GM21360 (cell line): ENCODE measurements at regions not wholly inside any gene's neighbourhood (a gene's known extent, or its start where the extent isn't known, plus 50 kb on each side); places are given as distances from the start of the nearest gene placed in this dataset.

Experiments
- ATAC-seq: cut with Tn5 transposase; IDR thresholded peaks from one replicate; pipeline ENCODE4 v1.9.1; 2021; ENCODE audit warnings: mild to moderate bottlenecking, moderate library complexity; ENCODE audit not compliant: unreplicated experiment

- no peak for ATAC-seq
These were observed 52.8 kb downstream of the FAM43A start for GRCh38 chr3:194738254-194739093.

GRCh38 chr3:194739498-194740284 is 54.0 kb downstream of the FAM43A start:
- no peak for ATAC-seq

- no peak for ATAC-seq
These were observed 55.3 kb downstream of the FAM43A start for GRCh38 chr3:194740859-194741491.

- ATAC-seq, result no peak
These were observed 56.2 kb downstream of the FAM43A start for GRCh38 chr3:194741916-194742315.

GRCh38 chr3:194744826-194745225 is 59.1 kb downstream of the FAM43A start:
- no peak for ATAC-seq

- ATAC-seq, result no peak
These were observed 59.9 kb downstream of the FAM43A start for GRCh38 chr3:194745422-194746184.

- no peak for ATAC-seq
These were observed 62.5 kb downstream of the FAM43A start for GRCh38 chr3:194748225-194748624.

GRCh38 chr3:194749631-194750490 is 64.2 kb downstream of the FAM43A start:
- ATAC-seq, result no peak

GRCh38 chr3:194750491-194750828 is 64.8 kb downstream of the FAM43A start:
- no peak for ATAC-seq

- no peak for ATAC-seq
These were observed 70.2 kb downstream of the FAM43A start for GRCh38 chr3:194755671-194756459.

- ATAC-seq, result no peak
These were observed 70.7 kb downstream of the FAM43A start for GRCh38 chr3:194756460-194756779.

GRCh38 chr3:194756791-194757325 is 71.2 kb downstream of the FAM43A start:
- ATAC-seq, result no peak

- no peak for ATAC-seq
These were observed 72.0 kb downstream of the FAM43A start for GRCh38 chr3:194757647-194758061.

GRCh38 chr3:194758716-194759115 is 73.0 kb downstream of the FAM43A start:
- no peak for ATAC-seq

GRCh38 chr3:194760494-194761137 is 74.9 kb downstream of the FAM43A start:
- no peak for ATAC-seq

- ATAC-seq, result no peak
These were observed 75.7 kb downstream of the FAM43A start for GRCh38 chr3:194761384-194761783.

GRCh38 chr3:194766845-194767244 is 81.2 kb downstream of the FAM43A start:
- no peak for ATAC-seq

- ATAC-seq, result no peak
These were observed 81.9 kb downstream of the FAM43A start for GRCh38 chr3:194767446-194768207.
